ENCODE measurements at regions not wholly inside any gene's neighbourhood (a gene's known extent, or its start where the extent isn't known, plus 50 kb on each side); places are given as distances from the start of the nearest gene placed in this dataset.

DNA sequence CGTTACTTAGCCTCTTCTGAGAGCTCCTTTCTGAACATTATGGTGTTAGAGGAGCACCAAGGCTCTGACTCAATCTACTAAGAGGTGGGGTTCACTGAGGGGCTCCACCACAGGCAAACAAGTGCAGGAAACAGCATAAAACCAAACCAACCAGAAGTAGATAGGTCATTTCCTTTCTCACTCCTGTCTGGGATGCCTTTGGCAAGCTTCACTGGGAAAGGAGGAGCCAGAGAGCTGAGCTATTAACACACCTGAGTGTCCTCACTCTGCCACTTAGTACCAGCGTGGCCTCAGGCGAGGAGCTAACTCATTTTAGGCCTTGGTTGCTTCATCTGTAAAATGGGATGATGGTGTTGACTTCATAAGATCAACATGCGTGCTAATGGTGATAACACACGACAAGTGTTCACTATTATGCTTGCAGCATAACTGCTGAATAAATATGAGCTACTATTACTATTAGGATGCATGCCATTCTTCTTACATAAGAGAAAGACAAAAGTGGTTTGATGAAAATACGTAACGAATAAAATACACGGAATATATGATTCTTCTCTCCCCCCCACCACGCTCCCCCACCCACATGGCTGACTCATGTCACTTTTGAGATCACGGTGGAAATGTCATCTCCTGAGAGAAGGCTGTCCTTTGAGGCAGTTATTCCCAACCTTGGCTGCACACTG lies 185.4 kb downstream of the BCAS1 start:
- TF ChIP-seq, protein P1, sequence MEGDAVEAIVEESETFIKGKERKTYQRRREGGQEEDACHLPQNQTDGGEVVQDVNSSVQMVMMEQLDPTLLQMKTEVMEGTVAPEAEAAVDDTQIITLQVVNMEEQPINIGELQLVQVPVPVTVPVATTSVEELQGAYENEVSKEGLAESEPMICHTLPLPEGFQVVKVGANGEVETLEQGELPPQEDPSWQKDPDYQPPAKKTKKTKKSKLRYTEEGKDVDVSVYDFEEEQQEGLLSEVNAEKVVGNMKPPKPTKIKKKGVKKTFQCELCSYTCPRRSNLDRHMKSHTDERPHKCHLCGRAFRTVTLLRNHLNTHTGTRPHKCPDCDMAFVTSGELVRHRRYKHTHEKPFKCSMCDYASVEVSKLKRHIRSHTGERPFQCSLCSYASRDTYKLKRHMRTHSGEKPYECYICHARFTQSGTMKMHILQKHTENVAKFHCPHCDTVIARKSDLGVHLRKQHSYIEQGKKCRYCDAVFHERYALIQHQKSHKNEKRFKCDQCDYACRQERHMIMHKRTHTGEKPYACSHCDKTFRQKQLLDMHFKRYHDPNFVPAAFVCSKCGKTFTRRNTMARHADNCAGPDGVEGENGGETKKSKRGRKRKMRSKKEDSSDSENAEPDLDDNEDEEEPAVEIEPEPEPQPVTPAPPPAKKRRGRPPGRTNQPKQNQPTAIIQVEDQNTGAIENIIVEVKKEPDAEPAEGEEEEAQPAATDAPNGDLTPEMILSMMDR (IDR thresholded peaks at IDR 0.05): no peak
- TF ChIP-seq POLR2AphosphoS5 (IDR thresholded peaks at IDR 0.05): no peak

All from breast epithelium (tissue), 3 donors.